ENCODE measurements at regions not wholly inside any gene's neighbourhood (a gene's known extent, or its start where the extent isn't known, plus 50 kb on each side); places are given as distances from the start of the nearest gene placed in this dataset.

- TF ChIP-seq KLF16 (CRISPR knock-in tag; IDR thresholded peaks at IDR 0.05), result no peak
- TF ChIP-seq NCOA2 (CRISPR knock-in tag; IDR thresholded peaks at IDR 0.05), result no peak; the same call in 1 of the 2 replicates
- TF ChIP-seq NBN (conservative IDR thresholded peaks at IDR 0.05), result no peak
- TF ChIP-seq RBM39 (IDR thresholded peaks at IDR 0.05; ENCODE audit: low read depth, low read length, poor library complexity, severe bottlenecking), result no peak
- no peak for TF ChIP-seq ADNP (CRISPR knock-in tag; IDR thresholded peaks at IDR 0.05)
- TF ChIP-seq TRIM22 (IDR thresholded peaks at IDR 0.05), result no peak
- no peak for TF ChIP-seq FOXK1 (CRISPR knock-in tag; IDR thresholded peaks at IDR 0.05; ENCODE audit: borderline replicate concordance, low read depth)
- no peak for TF ChIP-seq ZKSCAN5 (CRISPR knock-in tag; IDR thresholded peaks at IDR 0.05)
- TF ChIP-seq ZNF253 (CRISPR knock-in tag; IDR thresholded peaks at IDR 0.05; ENCODE audit: borderline replicate concordance), result no peak
- 0 out of 2 replicates have a peak, but pooled peaks have one; percentile 39 for TF ChIP-seq HDAC1 (CRISPR knock-in tag; IDR thresholded peaks at IDR 0.05)
- TF ChIP-seq MAFK (conservative IDR thresholded peaks at IDR 0.05 in 1 of 2, IDR thresholded peaks at IDR 0.05 in 1 of 2; ENCODE audit: low read length in 2 of 2), result no peak
- no peak for TF ChIP-seq ZNF280B (CRISPR knock-in tag; IDR thresholded peaks at IDR 0.05; ENCODE audit: borderline replicate concordance)
- no peak for TF ChIP-seq ZBTB44 (CRISPR knock-in tag; IDR thresholded peaks at IDR 0.05)
- no peak for TF ChIP-seq ZNF784 (CRISPR knock-in tag; IDR thresholded peaks at IDR 0.05; ENCODE audit: borderline replicate concordance)
- TF ChIP-seq ATF3 (CRISPR knock-in tag; IDR thresholded peaks at IDR 0.05), result no peak
- no peak for TF ChIP-seq ZNF879 (CRISPR knock-in tag; IDR thresholded peaks at IDR 0.05)
- no peak for TF ChIP-seq ZEB1 (IDR thresholded peaks at IDR 0.05; ENCODE audit: insufficient replicate concordance, low read depth)
- no peak for TF ChIP-seq ZNF18 (CRISPR knock-in tag; IDR thresholded peaks at IDR 0.05; ENCODE audit: insufficient replicate concordance)
- no peak for TF ChIP-seq HNRNPK (IDR thresholded peaks at IDR 0.05; ENCODE audit: low read depth, low read length, poor library complexity, severe bottlenecking)
- no peak for TF ChIP-seq MYPOP (CRISPR knock-in tag; IDR thresholded peaks at IDR 0.05)
Observed at GRCh38 chr14:101235335-101236103, 325.8 kb upstream of the DIO3 start (continued).
